ENCODE measurements at regions not wholly inside any gene's neighbourhood (a gene's known extent, or its start where the extent isn't known, plus 50 kb on each side); places are given as distances from the start of the nearest gene placed in this dataset.

GRCh38 chr14:98177551-98177950, 1094.4 kb downstream of the BCL11B start:
- TF ChIP-seq CTCF (IDR thresholded peaks at IDR 0.05; ENCODE audit: insufficient read depth, low read depth, low read length) (no peak), EZH2 (IDR thresholded peaks at IDR 0.05; ENCODE audit: insufficient read depth, low read length) (no peak)
- no peaks in the 10 kb centered on the region for H3K36me3 Mint-ChIP-seq (ENCODE audit: low read depth, unreplicated experiment)
- Histone ChIP-seq H3K9ac (ENCODE audit: low read length) (no peak overlapping the region), H3K4me1 (ENCODE audit: insufficient read depth, low read length) (peaks cover 9% of the 10 kb centered on the region), H3K4me2 (ENCODE audit: low read length) (no peak overlapping the region), H3K27me3 (ENCODE audit: insufficient read depth, low read length) (no peaks in the 10 kb centered on the region), H3K4me3 (ENCODE audit: insufficient read depth, low read depth, low read length) (no peak overlapping the region), H3K79me2 (ENCODE audit: insufficient read depth, low read length) (no peaks in the 10 kb centered on the region), H3K27ac (ENCODE audit: low read depth, low read length) (no peak overlapping the region), H2AFZ (ENCODE audit: low read depth, low read length) (no peak overlapping the region), H3K9me3 (ENCODE audit: insufficient read depth, low read depth, low read length) (no peaks in the 10 kb centered on the region), H3K36me3 (ENCODE audit: insufficient read depth, low read length) (no peaks in the 10 kb centered on the region), H4K20me1 (ENCODE audit: insufficient read depth, low read length) (no peaks in the 10 kb centered on the region)
- peaks cover 7% of the 10 kb centered on the region for H3K27me3 Mint-ChIP-seq (ENCODE audit: low read depth, unreplicated experiment)
- no peak for DNase-seq (ENCODE audit: low read depth)
- no peaks in the 10 kb centered on the region for H3K9me3 Mint-ChIP-seq (ENCODE audit: unreplicated experiment)
- H3K4me1 Mint-ChIP-seq (ENCODE audit: low read depth, unreplicated experiment) = peaks cover 10% of the 10 kb centered on the region
- H3K27ac Mint-ChIP-seq (ENCODE audit: unreplicated experiment) = no peak overlapping the region
- no peak for FAIRE-seq
- no peak overlapping the region for H3K4me3 Mint-ChIP-seq (ENCODE audit: unreplicated experiment)

GRCh38 chr14:98181241-98181640, 1090.8 kb downstream of the BCL11B start:
- H3K4me1 Mint-ChIP-seq (ENCODE audit: low read depth, unreplicated experiment) = peaks cover 14% of the 10 kb centered on the region
- H2AFZ ChIP-seq (ENCODE audit: low read depth, low read length) = no peak overlapping the region

More at GRCh38 chr14:98181241-98181640, 1090.8 kb downstream of the BCL11B start:
- H3K4me2 ChIP-seq (ENCODE audit: low read length) = no peak overlapping the region
- no peaks in the 10 kb centered on the region for H4K20me1 ChIP-seq (ENCODE audit: insufficient read depth, low read length)
- no peak for FAIRE-seq
- no peaks in the 10 kb centered on the region for H3K9me3 ChIP-seq (ENCODE audit: insufficient read depth, low read depth, low read length)
- no peak overlapping the region for H3K4me3 ChIP-seq (ENCODE audit: insufficient read depth, low read depth, low read length)
- Mint-ChIP-seq H3K27ac (ENCODE audit: unreplicated experiment) (no peak overlapping the region), H3K9me3 (ENCODE audit: unreplicated experiment) (no peaks in the 10 kb centered on the region), H3K4me3 (ENCODE audit: unreplicated experiment) (no peak overlapping the region), H3K27me3 (ENCODE audit: low read depth, unreplicated experiment) (no peaks in the 10 kb centered on the region), H3K36me3 (ENCODE audit: low read depth, unreplicated experiment) (no peaks in the 10 kb centered on the region)
- H3K27ac ChIP-seq (ENCODE audit: low read depth, low read length) = no peak overlapping the region
- no peaks in the 10 kb centered on the region for H3K79me2 ChIP-seq (ENCODE audit: insufficient read depth, low read length)
- no peaks in the 10 kb centered on the region for H3K27me3 ChIP-seq (ENCODE audit: insufficient read depth, low read length)
- TF ChIP-seq CTCF (IDR thresholded peaks at IDR 0.05; ENCODE audit: insufficient read depth, low read depth, low read length) (no peak), EZH2 (IDR thresholded peaks at IDR 0.05; ENCODE audit: insufficient read depth, low read length) (no peak)
- no peak for DNase-seq (ENCODE audit: low read depth)
- H3K36me3 ChIP-seq (ENCODE audit: insufficient read depth, low read length) = no peaks in the 10 kb centered on the region
- peaks cover 19% of the 10 kb centered on the region for H3K4me1 ChIP-seq (ENCODE audit: insufficient read depth, low read length)
- H3K9ac ChIP-seq (ENCODE audit: low read length) = no peak overlapping the region

Measured in astrocyte (in vitro differentiated cells and primary cell).